ENCODE measurements at regions not wholly inside any gene's neighbourhood (a gene's known extent, or its start where the extent isn't known, plus 50 kb on each side); places are given as distances from the start of the nearest gene placed in this dataset.

- TF ChIP-seq POLR2A (IDR thresholded peaks at IDR 0.05), result no peak
- no peak for TF ChIP-seq CTCF (IDR thresholded peaks at IDR 0.05)
- TF ChIP-seq POLR2AphosphoS5 (IDR thresholded peaks at IDR 0.05), result no peak
Observed at GRCh38 chr5:22986281-22986680, 133.1 kb upstream of the CDH12 start.
